Activated T-cell treated with anti-CD3 and anti-CD28 coated beads, Interleukin-2, amount 50 U/mL, for 24 hours (primary cell): ENCODE measurements at regions not wholly inside any gene's neighbourhood (a gene's known extent, or its start where the extent isn't known, plus 50 kb on each side); places are given as distances from the start of the nearest gene placed in this dataset.
"Not testable (repeated sequence)": the region's sequence is repeated elsewhere in the genome, so short reads cannot be mapped to it uniquely, and the experiment has no call there.

Experiments used
- DNase-seq: peaks from one replicate; pipeline ENCODE4 v3.0.0-alpha.2; 2020
- H3K27ac Mint-ChIP-seq: 2 replicates; pipeline ENCODE4 v1.8.0; 2020; ENCODE audit warnings: mild to moderate bottlenecking, mixed read lengths
- H3K27me3 Mint-ChIP-seq: 2 replicates; pipeline ENCODE4 v1.8.0; 2020; ENCODE audit warnings: mixed read lengths
- H3K36me3 Mint-ChIP-seq: 2 replicates; pipeline ENCODE4 v1.8.0; 2020; ENCODE audit warnings: low read depth, mixed read lengths
- H3K4me1 Mint-ChIP-seq: 2 replicates; pipeline ENCODE4 v1.8.0; 2020; ENCODE audit warnings: low read depth, mixed read lengths
- H3K4me3 Mint-ChIP-seq: 2 replicates; pipeline ENCODE4 v1.8.0; 2020; ENCODE audit warnings: mild to moderate bottlenecking, moderate library complexity, mixed read lengths
- H3K9me3 Mint-ChIP-seq: 2 replicates; pipeline ENCODE4 v1.8.0; 2020; ENCODE audit warnings: mixed read lengths

GRCh38 chr5:89071101-89071940 lies 188.3 kb upstream of the MEF2C start:
- Mint-ChIP-seq H3K27me3 (peaks cover 3% of the 10 kb centered on the region), H3K27ac (no peak overlapping the region), H3K36me3 (no peaks in the 10 kb centered on the region), H3K4me1 (no peaks in the 10 kb centered on the region), H3K9me3 (no peaks in the 10 kb centered on the region), H3K4me3 (no peak overlapping the region)
- no peak for DNase-seq

DNA sequence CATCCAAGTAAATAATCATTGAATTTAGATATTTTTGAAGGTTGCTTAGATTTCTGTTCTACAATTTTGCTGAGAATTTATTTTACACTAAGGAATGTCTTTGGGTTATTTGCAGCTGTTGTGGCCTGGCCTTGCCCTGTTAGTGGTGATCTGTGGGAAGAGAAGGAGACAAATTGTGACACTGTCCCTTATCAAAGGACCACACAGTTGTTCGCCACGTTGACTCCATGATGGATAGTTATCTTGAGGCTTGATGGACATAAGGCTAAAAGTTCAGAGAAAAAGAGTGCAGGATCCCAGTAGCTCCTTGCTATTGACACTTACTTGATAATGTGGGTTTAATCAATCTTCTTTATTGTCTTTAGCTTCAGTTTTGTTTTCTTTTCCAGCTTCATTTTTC lies 186.6 kb upstream of the MEF2C start:
- Mint-ChIP-seq H3K4me1 (peaks cover 2% of the 10 kb centered on the region), H3K4me3 (no peak overlapping the region), H3K36me3 (no peaks in the 10 kb centered on the region), H3K27me3 (peaks cover 3% of the 10 kb centered on the region), H3K27ac (no peak overlapping the region), H3K9me3 (no peaks in the 10 kb centered on the region)
- no peak for DNase-seq

DNA sequence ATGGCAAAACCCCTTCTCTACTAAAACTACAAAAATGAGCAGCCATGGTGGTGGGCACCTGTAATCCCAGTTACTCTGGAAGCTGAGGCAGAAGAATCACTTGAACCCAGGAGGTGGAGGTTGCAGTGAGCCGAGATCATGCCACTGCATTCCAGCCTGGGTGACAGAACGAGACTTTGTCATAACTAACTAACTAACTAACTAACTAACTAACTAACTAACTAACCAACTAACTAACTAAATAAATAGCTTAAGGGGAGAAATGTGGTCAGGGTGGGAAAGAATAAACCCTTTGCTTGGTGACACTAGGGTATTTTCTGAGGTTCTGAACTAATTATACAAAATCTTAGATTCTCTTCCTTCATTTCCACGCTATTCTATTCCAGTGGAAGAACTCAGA lies 184.4 kb upstream of the MEF2C start:
- no peak overlapping the region for H3K27ac Mint-ChIP-seq
- no peaks in the 10 kb centered on the region for H3K36me3 Mint-ChIP-seq
- DNase-seq, result no peak
- H3K4me1 Mint-ChIP-seq, result peaks cover 2% of the 10 kb centered on the region
- H3K9me3 Mint-ChIP-seq, result no peaks in the 10 kb centered on the region
- peaks cover 3% of the 10 kb centered on the region for H3K27me3 Mint-ChIP-seq
- H3K4me3 Mint-ChIP-seq, result no peak overlapping the region

DNA sequence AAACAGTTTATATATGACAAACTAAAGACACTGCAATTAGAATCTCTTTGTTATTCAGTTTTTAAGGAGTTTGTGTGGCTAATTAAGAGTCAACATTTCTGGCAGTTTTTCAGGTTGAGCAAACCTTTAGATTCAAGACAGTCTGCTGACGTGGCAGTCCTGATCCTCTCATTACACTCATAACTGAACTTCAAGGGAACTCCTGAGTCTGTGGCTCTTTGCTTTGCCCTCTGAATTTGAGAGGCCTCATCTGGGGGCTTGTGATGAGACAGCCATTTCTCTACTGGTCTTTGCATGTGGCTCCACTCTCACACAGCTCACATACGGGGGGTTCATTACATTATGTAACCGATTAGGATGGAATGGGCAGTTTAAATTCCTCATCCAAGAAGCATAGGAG lies 182.9 kb upstream of the MEF2C start:
- peaks cover 2% of the 10 kb centered on the region for H3K4me1 Mint-ChIP-seq
- H3K27me3 Mint-ChIP-seq, result peaks cover 3% of the 10 kb centered on the region
- DNase-seq, result no peak
- no peak overlapping the region for H3K27ac Mint-ChIP-seq
- no peak overlapping the region for H3K4me3 Mint-ChIP-seq
- H3K36me3 Mint-ChIP-seq, result no peaks in the 10 kb centered on the region
- H3K9me3 Mint-ChIP-seq, result no peaks in the 10 kb centered on the region

DNA sequence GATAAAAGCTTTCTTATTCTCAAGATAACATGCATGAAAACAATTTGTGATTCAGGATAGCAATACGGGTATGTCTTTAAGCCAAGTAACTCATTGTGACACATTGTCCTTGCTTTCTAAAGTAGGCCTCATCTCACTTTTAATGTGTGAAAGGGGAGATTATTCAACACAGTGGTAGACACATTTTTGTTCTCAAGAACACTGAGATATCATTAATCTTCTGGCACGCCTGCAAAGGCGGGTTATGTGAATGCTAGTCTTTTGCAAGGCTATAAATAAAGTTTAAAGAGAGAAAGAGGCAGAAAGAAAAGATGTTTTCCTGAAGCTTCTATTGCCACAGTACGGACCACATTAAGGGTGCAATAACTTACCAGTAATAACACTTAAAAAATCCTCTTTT lies 181.8 kb upstream of the MEF2C start:
- no peak overlapping the region for H3K4me3 Mint-ChIP-seq
- H3K27ac Mint-ChIP-seq, result no peak overlapping the region
- no peaks in the 10 kb centered on the region for H3K9me3 Mint-ChIP-seq
- peaks cover 2% of the 10 kb centered on the region for H3K4me1 Mint-ChIP-seq
- H3K36me3 Mint-ChIP-seq, result no peaks in the 10 kb centered on the region
- no peak for DNase-seq
- no peaks in the 10 kb centered on the region for H3K27me3 Mint-ChIP-seq

- Mint-ChIP-seq H3K4me1 (peaks cover 2% of the 10 kb centered on the region), H3K4me3 (no peak overlapping the region), H3K9me3 (no peaks in the 10 kb centered on the region), H3K36me3 (no peaks in the 10 kb centered on the region), H3K27me3 (no peaks in the 10 kb centered on the region), H3K27ac (no peak overlapping the region)
- DNase-seq, result no peak
These were observed 181.1 kb upstream of the MEF2C start for GRCh38 chr5:89064054-89064453.

GRCh38 chr5:89060768-89061167 lies 177.8 kb upstream of the MEF2C start:
- Mint-ChIP-seq H3K27ac (no peak overlapping the region), H3K27me3 (no peaks in the 10 kb centered on the region), H3K4me3 (no peak overlapping the region), H3K9me3 (no peaks in the 10 kb centered on the region), H3K4me1 (no peaks in the 10 kb centered on the region), H3K36me3 (no peaks in the 10 kb centered on the region)
- DNase-seq, result no peak

DNA sequence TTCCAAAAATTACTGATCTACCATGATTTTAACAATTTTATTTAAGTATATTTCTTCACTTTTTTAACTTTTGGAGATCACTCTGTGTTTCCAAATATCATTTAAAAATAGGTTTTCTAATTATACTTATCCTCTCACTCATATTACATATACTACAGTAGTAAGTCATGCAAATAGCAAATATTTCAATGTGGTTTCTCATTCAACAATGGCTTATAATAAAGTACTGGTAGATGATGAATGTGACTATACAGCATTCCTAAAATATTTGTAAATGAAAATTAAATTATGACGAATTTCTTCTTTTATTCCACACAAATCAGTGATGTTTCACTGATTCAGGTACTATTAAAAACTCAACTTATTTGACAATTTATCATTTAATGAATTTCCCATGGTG lies 176.3 kb upstream of the MEF2C start:
- Mint-ChIP-seq H3K27me3 (no peaks in the 10 kb centered on the region), H3K27ac (no peak overlapping the region), H3K9me3 (no peaks in the 10 kb centered on the region), H3K4me3 (no peak overlapping the region), H3K36me3 (no peaks in the 10 kb centered on the region), H3K4me1 (no peaks in the 10 kb centered on the region)
- DNase-seq, result no peak

DNA sequence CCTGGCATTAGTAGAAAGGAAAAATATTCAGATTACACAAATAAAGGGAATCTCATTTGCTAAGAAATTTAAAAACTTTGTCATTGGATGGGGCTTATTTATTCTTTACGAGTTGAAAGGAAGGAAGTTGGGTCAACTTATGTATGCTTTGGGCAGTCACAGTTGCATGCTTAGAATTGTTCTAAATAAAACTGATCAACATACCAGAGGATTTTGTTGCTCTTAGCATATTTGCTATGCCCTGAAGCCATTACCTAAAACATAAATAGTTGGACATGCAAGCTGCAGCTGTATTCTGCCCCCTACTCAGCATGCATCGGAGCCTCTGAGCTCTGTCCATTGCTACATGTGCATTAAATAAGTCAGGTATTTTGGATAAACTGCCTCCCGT lies 172.7 kb upstream of the MEF2C start:
- DNase-seq, result no peak
- H3K36me3 Mint-ChIP-seq, result no peaks in the 10 kb centered on the region
- H3K4me3 Mint-ChIP-seq, result no peak overlapping the region
- peaks cover 7% of the 10 kb centered on the region for H3K9me3 Mint-ChIP-seq
- no peak overlapping the region for H3K27ac Mint-ChIP-seq
- H3K27me3 Mint-ChIP-seq, result no peaks in the 10 kb centered on the region
- no peaks in the 10 kb centered on the region for H3K4me1 Mint-ChIP-seq

DNA sequence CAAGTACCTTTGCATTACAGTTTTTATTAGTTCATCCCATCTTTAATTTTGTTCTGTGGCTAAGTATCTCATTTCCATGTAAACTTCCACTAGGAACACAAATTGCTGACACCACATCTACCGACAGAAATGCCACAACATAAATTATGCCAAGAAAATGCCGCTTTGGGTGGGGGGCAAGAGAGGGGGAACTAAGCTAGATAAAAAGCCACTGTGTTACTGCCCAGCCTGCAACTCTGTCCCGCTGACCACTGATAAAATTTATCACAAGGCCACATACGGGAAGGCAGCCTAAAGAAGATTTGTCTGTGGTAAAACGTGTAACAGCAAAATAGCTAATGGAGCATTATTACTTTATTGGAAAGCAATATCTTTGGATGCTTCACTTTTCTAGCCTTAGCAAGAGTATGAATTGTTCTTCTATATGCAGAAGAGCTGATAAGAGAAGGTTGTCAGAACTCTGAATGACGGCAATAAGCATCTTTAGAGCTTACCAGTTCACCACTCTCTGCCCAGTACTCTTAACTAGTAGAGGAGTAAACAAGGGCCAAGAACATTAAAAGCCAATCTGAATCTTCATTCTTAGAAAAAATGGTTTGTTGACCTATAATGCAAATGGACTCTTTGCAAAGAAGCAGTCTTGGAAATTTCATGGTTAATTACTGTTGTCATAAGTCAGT lies 172.2 kb upstream of the MEF2C start:
- DNase-seq, result no peak
- H3K27ac Mint-ChIP-seq, result no peak overlapping the region
- H3K4me1 Mint-ChIP-seq, result no peaks in the 10 kb centered on the region
- peaks cover 13% of the 10 kb centered on the region for H3K9me3 Mint-ChIP-seq
- H3K36me3 Mint-ChIP-seq, result no peaks in the 10 kb centered on the region
- no peaks in the 10 kb centered on the region for H3K27me3 Mint-ChIP-seq
- H3K4me3 Mint-ChIP-seq, result no peak overlapping the region

DNA sequence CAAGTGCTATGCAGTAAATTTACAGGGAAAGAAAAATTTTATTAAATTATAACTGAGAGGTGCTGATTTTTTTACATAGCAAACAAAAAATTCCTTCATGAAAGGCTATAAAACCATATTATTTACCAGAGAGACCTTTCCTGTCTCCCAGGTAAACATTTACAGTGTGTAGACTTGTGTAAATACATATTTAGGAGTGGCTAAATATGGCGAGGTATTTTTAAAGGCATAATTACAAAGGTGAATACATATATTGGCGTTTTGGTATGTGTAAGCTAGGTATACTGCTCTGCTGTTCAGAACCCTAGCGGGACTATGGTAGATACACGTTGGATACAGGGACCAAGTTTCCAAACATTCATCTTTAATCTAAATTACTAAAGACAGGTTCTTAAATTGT lies 170.6 kb upstream of the MEF2C start:
- no peak overlapping the region for H3K4me3 Mint-ChIP-seq
- peaks cover 16% of the 10 kb centered on the region for H3K9me3 Mint-ChIP-seq
- H3K27ac Mint-ChIP-seq, result no peak overlapping the region
- no peaks in the 10 kb centered on the region for H3K4me1 Mint-ChIP-seq
- no peaks in the 10 kb centered on the region for H3K36me3 Mint-ChIP-seq
- H3K27me3 Mint-ChIP-seq, result no peaks in the 10 kb centered on the region
- DNase-seq, result no peak

DNA sequence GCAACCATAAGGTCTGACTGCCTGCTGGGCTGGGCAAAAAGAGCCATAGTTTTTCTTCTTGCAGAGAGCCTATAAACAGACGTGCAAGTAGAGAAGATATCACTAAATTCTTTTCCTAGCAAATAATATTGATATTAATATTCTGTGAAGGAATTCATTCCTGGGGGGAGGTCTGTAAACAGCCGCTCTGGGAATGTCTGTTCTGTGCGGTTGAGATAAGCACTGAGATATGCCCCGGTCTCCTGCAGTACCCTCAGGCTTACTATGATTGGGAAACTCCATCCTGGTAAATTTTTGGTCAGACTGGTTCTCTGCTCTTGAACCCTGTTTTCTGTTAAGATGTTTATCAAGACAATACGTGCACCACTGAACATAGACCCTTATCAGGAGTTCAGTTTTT lies 167.1 kb upstream of the MEF2C start:
- H3K9me3 Mint-ChIP-seq, result peaks cover 16% of the 10 kb centered on the region
- DNase-seq, H3K36me3 Mint-ChIP-seq, H3K27me3 Mint-ChIP-seq, H3K27ac Mint-ChIP-seq, H3K4me3 Mint-ChIP-seq, H3K4me1 Mint-ChIP-seq: not testable (repeated sequence)

GRCh38 chr5:89047571-89047970 lies 164.6 kb upstream of the MEF2C start:
- Mint-ChIP-seq H3K36me3 (no peaks in the 10 kb centered on the region), H3K4me3 (no peak overlapping the region), H3K27me3 (no peaks in the 10 kb centered on the region), H3K27ac (no peak overlapping the region), H3K4me1 (no peaks in the 10 kb centered on the region), H3K9me3 (peaks cover 16% of the 10 kb centered on the region)
- DNase-seq, result no peak

DNA sequence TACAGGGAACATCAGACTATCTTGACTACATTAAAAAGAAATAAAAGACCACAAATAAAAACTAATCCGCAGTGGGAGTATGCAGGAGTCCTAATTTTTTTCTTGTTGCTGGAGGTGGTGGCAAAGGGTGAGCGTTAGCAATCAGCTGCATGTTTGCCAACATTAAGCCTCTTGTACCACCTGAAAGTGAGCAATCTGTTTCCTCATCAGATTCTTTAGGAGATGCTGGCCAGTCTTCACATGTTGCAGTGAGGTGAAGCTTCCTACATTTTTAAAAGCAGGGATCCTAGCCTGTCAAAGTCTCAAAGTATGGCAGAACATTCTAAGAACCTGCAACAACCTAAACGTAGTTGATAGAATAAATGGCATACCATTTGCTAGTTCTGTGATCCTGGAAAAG lies 162.2 kb upstream of the MEF2C start:
- no peak for DNase-seq
- H3K36me3 Mint-ChIP-seq, result no peaks in the 10 kb centered on the region
- no peaks in the 10 kb centered on the region for H3K4me1 Mint-ChIP-seq
- H3K27me3 Mint-ChIP-seq, result no peaks in the 10 kb centered on the region
- peaks cover 4% of the 10 kb centered on the region for H3K9me3 Mint-ChIP-seq
- H3K4me3 Mint-ChIP-seq, result no peak overlapping the region
- H3K27ac Mint-ChIP-seq, result no peak overlapping the region

DNA sequence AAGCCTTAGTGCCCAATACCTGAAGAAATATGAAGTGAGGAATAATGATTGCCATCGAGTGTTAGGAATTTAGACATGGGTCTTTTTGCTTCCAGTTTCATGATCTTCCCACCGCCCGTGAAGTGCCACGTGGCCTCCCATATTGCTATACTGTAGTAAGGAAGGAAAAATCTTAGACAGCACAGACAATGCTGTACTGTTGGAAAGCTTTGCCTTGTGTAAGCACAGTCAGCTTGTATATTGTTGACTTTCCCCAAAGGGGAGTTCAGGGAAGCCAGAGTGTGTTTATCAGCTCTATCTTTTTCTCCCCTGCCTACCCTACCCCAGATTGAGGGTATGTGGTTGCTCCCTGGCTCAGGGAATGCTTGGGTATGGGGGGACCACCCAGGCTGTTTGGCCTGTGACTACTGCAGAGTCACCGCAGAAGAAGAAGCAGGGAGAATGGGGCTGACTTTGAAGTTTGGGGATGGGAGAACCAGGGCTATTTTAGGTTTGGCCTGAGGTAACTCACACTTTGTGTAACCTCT lies 161.8 kb upstream of the MEF2C start:
- DNase-seq, result no peak
- Mint-ChIP-seq H3K4me3 (no peak overlapping the region), H3K36me3 (no peaks in the 10 kb centered on the region), H3K4me1 (no peaks in the 10 kb centered on the region), H3K9me3 (peaks cover 3% of the 10 kb centered on the region), H3K27me3 (no peaks in the 10 kb centered on the region), H3K27ac (no peak overlapping the region)
